H9 (cell line): ENCODE measurements at regions not wholly inside any gene's neighbourhood (a gene's known extent, or its start where the extent isn't known, plus 50 kb on each side); places are given as distances from the start of the nearest gene placed in this dataset.

Source experiments
- DNase-seq: peaks from one replicate; pipeline ENCODE4 v3.0.0-alpha.2; 2017
- H2AFZ ChIP-seq: one replicate; pipeline ENCODE4 v1.6.1; 2013; ENCODE audit warnings: mild to moderate bottlenecking, low read length, control low read depth, moderate library complexity
- H2AK5ac ChIP-seq: 2 replicates; pipeline ENCODE4 v1.6.1; 2013; ENCODE audit warnings: low read length, control low read depth, mixed read lengths; ENCODE audit not compliant: insufficient read length
- H2BK120ac ChIP-seq: one replicate; pipeline ENCODE4 v1.6.1; 2013; ENCODE audit warnings: low read depth, mild to moderate bottlenecking, low read length, control low read depth, inconsistent platforms; ENCODE audit not compliant: poor library complexity, severe bottlenecking
- H2BK12ac ChIP-seq: 2 replicates; pipeline ENCODE4 v1.6.1; 2013; ENCODE audit warnings: low read length, control low read depth, mixed read lengths, low read depth; ENCODE audit not compliant: insufficient read length
- H2BK15ac ChIP-seq: 2 replicates; pipeline ENCODE4 v1.6.1; 2013; ENCODE audit warnings: low read depth, low read length, control low read depth
- H2BK20ac ChIP-seq: one replicate; pipeline ENCODE4 v1.6.1; 2013; ENCODE audit warnings: low read depth, mild to moderate bottlenecking, low read length, control low read depth, inconsistent platforms; ENCODE audit not compliant: poor library complexity, severe bottlenecking
- H2BK5ac ChIP-seq: 2 replicates; pipeline ENCODE4 v1.6.1; 2013; ENCODE audit warnings: low read length, control low read depth, mixed read lengths; ENCODE audit not compliant: insufficient read length
- H3K14ac ChIP-seq: 2 replicates; pipeline ENCODE4 v1.6.1; 2013; ENCODE audit warnings: low read length, control low read depth; ENCODE audit not compliant: insufficient read depth
- H3K18ac ChIP-seq: 2 replicates; pipeline ENCODE4 v1.6.1; 2013; ENCODE audit warnings: low read depth, mild to moderate bottlenecking, mixed read lengths, low read length, control low read depth; ENCODE audit not compliant: insufficient read length
- H3K23ac ChIP-seq: 2 replicates; pipeline ENCODE4 v1.6.1; 2013; ENCODE audit warnings: low read length, control low read depth, mixed read lengths, low read depth; ENCODE audit not compliant: insufficient read length
- H3K23me2 ChIP-seq: 2 replicates; pipeline ENCODE4 v1.6.1; 2013; ENCODE audit warnings: low read depth, mild to moderate bottlenecking, mixed read lengths, low read length, control low read depth; ENCODE audit not compliant: insufficient read length, poor library complexity, severe bottlenecking
- H3K27ac ChIP-seq: 2 replicates; pipeline ENCODE4 v1.5.1; 2013; ENCODE audit warnings: low read length, control low read depth, mixed read lengths, low read depth; ENCODE audit not compliant: insufficient read length
- H3K27me3 ChIP-seq: 2 replicates; pipeline ENCODE4 v1.6.1; 2013; ENCODE audit warnings: low read length, control low read depth, inconsistent platforms; ENCODE audit not compliant: insufficient read depth
- H3K4ac ChIP-seq: 2 replicates; pipeline ENCODE4 v1.6.1; 2013; ENCODE audit warnings: low read depth, mild to moderate bottlenecking, control low read depth, inconsistent platforms, low read length, moderate library complexity
- H3K4me1 ChIP-seq: 2 replicates; pipeline ENCODE4 v1.6.1; 2013; ENCODE audit warnings: low read length, control low read depth, inconsistent platforms; ENCODE audit not compliant: insufficient read depth
- H3K4me2 ChIP-seq: 2 replicates; pipeline ENCODE4 v1.6.1; 2013; ENCODE audit warnings: low read length, control low read depth, mixed read lengths; ENCODE audit not compliant: insufficient read length, insufficient read depth
- H3K56ac ChIP-seq: 2 replicates; pipeline ENCODE4 v1.6.1; 2013; ENCODE audit warnings: low read depth, mild to moderate bottlenecking, mixed read lengths, low read length, control low read depth; ENCODE audit not compliant: insufficient read length
- H3K79me1 ChIP-seq: 2 replicates; pipeline ENCODE4 v1.6.1; 2013; ENCODE audit warnings: low read depth, mild to moderate bottlenecking, moderate library complexity, low read length, control low read depth, inconsistent platforms; ENCODE audit not compliant: insufficient read depth, poor library complexity, severe bottlenecking
- H3K79me2 ChIP-seq: 2 replicates; pipeline ENCODE4 v1.6.1; 2013; ENCODE audit warnings: low read length, control low read depth, inconsistent platforms; ENCODE audit not compliant: insufficient read depth
- H3K9ac ChIP-seq: 2 replicates; pipeline ENCODE4 v1.6.1; 2013; ENCODE audit warnings: low read length, control low read depth, mixed read lengths; ENCODE audit not compliant: insufficient read length; ENCODE audit errors: extremely low read depth
- H3K9me3 ChIP-seq: one replicate; pipeline ENCODE4 v1.6.1; 2013; ENCODE audit warnings: low read depth, low read length, inconsistent platforms; ENCODE audit not compliant: control insufficient read depth
- H3T11ph ChIP-seq: one replicate; pipeline ENCODE4 v1.6.1; 2013; ENCODE audit warnings: mild to moderate bottlenecking, low read length, control low read depth, inconsistent platforms
- H4K20me1 ChIP-seq: one replicate; pipeline ENCODE4 v1.6.1; 2013; ENCODE audit not compliant: control insufficient read depth, insufficient read length, insufficient read depth
- H4K5ac ChIP-seq: 2 replicates; pipeline ENCODE4 v1.6.1; 2013; ENCODE audit warnings: low read depth, mild to moderate bottlenecking, mixed read lengths, low read length, control low read depth; ENCODE audit not compliant: insufficient read length
- H4K8ac ChIP-seq: replicated peaks from 2 replicates; pipeline ENCODE4 v1.6.1; 2013; ENCODE audit warnings: low read length, control low read depth, mixed read lengths, low read depth; ENCODE audit not compliant: insufficient read length
- H4K91ac ChIP-seq: 2 replicates; pipeline ENCODE4 v1.6.1; 2013; ENCODE audit warnings: low read depth, mild to moderate bottlenecking, moderate library complexity, mixed read lengths, low read length, control low read depth; ENCODE audit not compliant: insufficient read length
- H3K27ac Mint-ChIP-seq, 3 experiments: 2 replicates in 2 of 3; 3 replicates in 1 of 3; pipeline ENCODE4 v1.8.0; 2020 to 2021; ENCODE audit warnings: mixed read lengths in 3 of 3, mild to moderate bottlenecking in 1 of 3, moderate library complexity in 1 of 3
- H3K27me3 Mint-ChIP-seq: 2 replicates; pipeline ENCODE4 v1.8.0; 2021; ENCODE audit warnings: low read depth, mild to moderate bottlenecking, moderate library complexity, mixed read lengths
- H3K36me3 Mint-ChIP-seq, 3 experiments: 2 replicates in 2 of 3; 3 replicates in 1 of 3; pipeline ENCODE4 v1.8.0; 2020 to 2021; ENCODE audit warnings: low read depth in 3 of 3, mixed read lengths in 3 of 3; ENCODE audit not compliant: insufficient read depth in 1 of 3
- H3K4me1 Mint-ChIP-seq, 2 experiments: 2 replicates each; pipeline ENCODE4 v1.8.0; 2020; ENCODE audit warnings: mixed read lengths in 2 of 2
- H3K4me3 Mint-ChIP-seq, 2 experiments: 2 replicates in 1 of 2; 3 replicates in 1 of 2; pipeline ENCODE4 v1.8.0; 2020 to 2021; ENCODE audit warnings: mild to moderate bottlenecking in 2 of 2, mixed read lengths in 2 of 2, moderate library complexity in 1 of 2
- H3K9me3 Mint-ChIP-seq, 2 experiments: 2 replicates in 1 of 2; 3 replicates in 1 of 2; pipeline ENCODE4 v1.8.0; 2020; ENCODE audit warnings: mild to moderate bottlenecking in 2 of 2, mixed read lengths in 2 of 2, moderate library complexity in 1 of 2
- whole genome bisulfite sequencing: extraction: QIAGEN DNeasy Blood & Tissue Kit; methylation state at CpG from one replicate; pipeline ENCODE4 v1.1.7; 2013; ENCODE audit warnings: missing lambda C conversion rate, low lambda C conversion rate, mixed read lengths; ENCODE audit not compliant: insufficient read length; ENCODE audit errors: extremely low coverage; 5-methylcytosine and 5-hydroxymethylcytosine counted together
- TF ChIP-seq, protein P1 (sequence below): fragments of 200-600 bp; sonication (generic); conservative IDR thresholded peaks from 3 replicates; pipeline ENCODE4 v1.8.0; 2021; ENCODE audit warnings: antibody characterized with exemption, mild to moderate bottlenecking

- peaks cover 8 to 9% of the 10 kb centered on the region in 2 experiments; a peak in 4 of 5 replicates for H3K9me3 Mint-ChIP-seq
- Histone ChIP-seq H2BK15ac (no peak overlapping the region), H4K5ac (no peak overlapping the region), H2BK120ac (no peak overlapping the region), H2BK20ac (no peak overlapping the region), H2BK5ac (no peak overlapping the region), H4K20me1 (no peaks in the 10 kb centered on the region), H3K4me1 (no peaks in the 10 kb centered on the region), H4K91ac (no peak overlapping the region), H3K9me3 (peaks cover 5% of the 10 kb centered on the region), H3K14ac (no peak overlapping the region), H2AK5ac (no peak overlapping the region), H3T11ph (no peak overlapping the region), H3K27ac (no peak overlapping the region), H2AFZ (no peak overlapping the region), H3K27me3 (no peaks in the 10 kb centered on the region), H3K23me2 (no peaks in the 10 kb centered on the region), H3K9ac (no peak overlapping the region), H2BK12ac (no peak overlapping the region), H3K4me2 (no peak overlapping the region), H3K79me2 (no peaks in the 10 kb centered on the region), H3K79me1 (no peaks in the 10 kb centered on the region), H4K8ac (no peak overlapping the region), H3K56ac (no peak overlapping the region), H3K18ac (no peak overlapping the region), H3K23ac (no peak overlapping the region), H3K4ac (no peak overlapping the region)
- peaks cover 4% of the 10 kb centered on the region for H3K27me3 Mint-ChIP-seq
- H3K4me3 Mint-ChIP-seq, result no peak overlapping the region
- peaks cover 2 to 10% of the 10 kb centered on the region in 2 experiments; a peak in 3 of 4 replicates for H3K4me1 Mint-ChIP-seq
- TF ChIP-seq, protein P1, sequence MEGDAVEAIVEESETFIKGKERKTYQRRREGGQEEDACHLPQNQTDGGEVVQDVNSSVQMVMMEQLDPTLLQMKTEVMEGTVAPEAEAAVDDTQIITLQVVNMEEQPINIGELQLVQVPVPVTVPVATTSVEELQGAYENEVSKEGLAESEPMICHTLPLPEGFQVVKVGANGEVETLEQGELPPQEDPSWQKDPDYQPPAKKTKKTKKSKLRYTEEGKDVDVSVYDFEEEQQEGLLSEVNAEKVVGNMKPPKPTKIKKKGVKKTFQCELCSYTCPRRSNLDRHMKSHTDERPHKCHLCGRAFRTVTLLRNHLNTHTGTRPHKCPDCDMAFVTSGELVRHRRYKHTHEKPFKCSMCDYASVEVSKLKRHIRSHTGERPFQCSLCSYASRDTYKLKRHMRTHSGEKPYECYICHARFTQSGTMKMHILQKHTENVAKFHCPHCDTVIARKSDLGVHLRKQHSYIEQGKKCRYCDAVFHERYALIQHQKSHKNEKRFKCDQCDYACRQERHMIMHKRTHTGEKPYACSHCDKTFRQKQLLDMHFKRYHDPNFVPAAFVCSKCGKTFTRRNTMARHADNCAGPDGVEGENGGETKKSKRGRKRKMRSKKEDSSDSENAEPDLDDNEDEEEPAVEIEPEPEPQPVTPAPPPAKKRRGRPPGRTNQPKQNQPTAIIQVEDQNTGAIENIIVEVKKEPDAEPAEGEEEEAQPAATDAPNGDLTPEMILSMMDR, result no peak
- H3K27ac Mint-ChIP-seq, result no peak overlapping the region
- H3K36me3 Mint-ChIP-seq, result peaks cover 0 to 7% (median 0%) of the 10 kb centered on the region in 3 experiments; a peak in 2 of 7 replicates
- no peak for DNase-seq
- WGBS, result no CpG with 5 or more reads among the region's 3 CpGs
Observed at GRCh38 chr5:2674456-2674855, 77.0 kb downstream of the IRX2 start.
